ENCODE measurements at regions not wholly inside any gene's neighbourhood (a gene's known extent, or its start where the extent isn't known, plus 50 kb on each side); places are given as distances from the start of the nearest gene placed in this dataset.
"Not testable (repeated sequence)": the region's sequence is repeated elsewhere in the genome, so short reads cannot be mapped to it uniquely, and the experiment has no call there.

DNA sequence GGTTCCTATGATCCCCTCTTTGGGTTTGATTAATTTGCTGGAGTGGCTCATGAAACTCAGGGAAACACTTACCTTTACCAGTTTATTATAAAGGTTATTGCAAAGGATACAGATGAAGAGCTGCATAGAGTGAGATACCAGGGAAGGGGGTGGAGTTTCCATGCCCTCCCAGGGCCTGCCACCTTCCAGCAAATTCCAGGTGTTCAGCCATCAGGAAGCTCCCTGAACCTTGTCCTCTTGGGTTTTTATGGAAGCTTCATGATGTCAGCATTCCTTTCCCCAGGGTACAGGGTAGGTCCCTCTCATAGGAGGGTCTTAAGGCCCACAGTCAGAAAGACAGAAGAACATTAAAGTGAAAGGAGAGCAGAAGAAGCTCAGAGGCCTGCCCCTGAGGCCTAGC, 123.9 kb upstream of the DCC start:
- no peaks in the 10 kb centered on the region for H3K36me3 Mint-ChIP-seq

DNA sequence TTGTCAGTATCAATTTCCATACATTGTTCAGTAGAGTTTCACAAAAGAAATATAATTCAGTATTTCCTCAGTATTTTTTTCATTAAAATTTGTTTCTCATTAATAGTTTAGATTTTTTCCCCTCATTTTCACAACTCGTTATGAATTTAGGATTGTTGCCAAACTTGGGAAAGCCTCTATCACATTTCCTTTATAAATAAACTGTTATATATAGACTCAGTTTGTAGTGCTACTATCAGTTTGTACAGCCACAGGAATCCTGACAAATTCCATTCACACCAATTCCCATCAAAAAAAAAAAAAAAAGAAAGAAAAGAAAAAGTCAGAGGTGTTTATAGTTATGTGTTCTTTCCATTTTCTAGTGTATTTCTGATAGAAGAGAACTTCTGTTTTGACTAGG, 123.3 kb upstream of the DCC start:
- Mint-ChIP-seq H3K4me1 (no peaks in the 10 kb centered on the region), H3K27ac (no peak overlapping the region), H3K27me3 (no peaks in the 10 kb centered on the region), H3K4me3 (no peak overlapping the region), H3K36me3 (no peaks in the 10 kb centered on the region), H3K9me3 (ENCODE audit: low read depth) (peaks cover 2% of the 10 kb centered on the region)
- no peak for ATAC-seq
- CTCF ChIA-PET: no interaction called here
- no peak for DNase-seq

More for the DNA sequence above, 123.9 kb upstream of the DCC start:
- Mint-ChIP-seq H3K27me3 (no peaks in the 10 kb centered on the region), H3K4me3 (no peak overlapping the region), H3K4me1 (no peaks in the 10 kb centered on the region), H3K9me3 (ENCODE audit: low read depth) (peaks cover 2% of the 10 kb centered on the region), H3K27ac (no peak overlapping the region)
- ATAC-seq (no peak), DNase-seq (no peak)
- CTCF ChIA-PET: no interaction called here

DNA sequence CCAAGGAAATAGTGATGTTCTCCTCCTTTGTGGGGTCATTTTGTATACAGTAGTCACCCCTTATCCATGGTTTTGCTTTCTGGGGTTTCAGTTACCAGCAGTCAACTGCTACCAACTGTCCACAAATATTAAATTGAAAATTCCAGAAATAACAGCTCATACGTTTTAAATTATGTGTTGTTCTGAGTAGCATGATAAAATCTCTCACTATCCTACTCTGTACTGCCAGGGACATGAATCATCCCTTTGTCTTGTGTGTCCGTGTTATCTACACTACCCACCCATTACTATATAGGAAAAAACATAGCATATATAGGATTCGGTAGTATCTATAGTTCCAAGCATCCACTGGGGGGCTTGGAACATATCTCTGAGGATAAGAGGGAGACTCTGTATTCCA, 120.9 kb upstream of the DCC start:
- DNase-seq (no peak), ATAC-seq (no peak)
- CTCF ChIA-PET: no interaction called here
- Mint-ChIP-seq H3K27ac (no peak overlapping the region), H3K4me1 (no peaks in the 10 kb centered on the region), H3K27me3 (no peaks in the 10 kb centered on the region), H3K9me3 (ENCODE audit: low read depth) (peaks cover 2% of the 10 kb centered on the region), H3K4me3 (no peak overlapping the region), H3K36me3 (no peaks in the 10 kb centered on the region)

DNA sequence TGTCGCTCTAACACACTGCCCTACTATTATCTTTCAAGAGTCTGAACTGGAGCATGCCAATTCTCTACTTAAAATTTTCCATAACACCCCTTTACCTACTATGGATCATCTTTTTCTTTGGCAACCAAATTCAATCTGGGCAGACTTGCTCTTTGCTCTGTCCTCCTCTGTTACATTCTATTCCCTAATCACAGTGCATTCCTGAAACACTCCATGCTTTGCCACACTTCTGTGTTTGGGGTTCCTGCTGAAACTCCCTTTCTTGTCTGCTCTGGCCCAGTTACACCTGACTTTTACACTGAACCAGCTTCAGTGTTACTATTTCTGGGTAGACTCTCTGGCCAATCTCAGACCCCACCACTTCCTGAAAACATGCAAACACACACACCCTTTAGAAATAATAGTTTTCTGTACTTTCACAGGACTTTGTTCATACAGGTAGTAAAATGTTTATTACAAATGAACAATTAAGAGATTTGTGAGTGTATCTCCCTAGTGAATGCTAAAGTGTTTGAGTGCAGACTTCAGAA, 119.9 kb upstream of the DCC start:
- Mint-ChIP-seq H3K4me3 (no peak overlapping the region), H3K27ac (no peak overlapping the region), H3K27me3 (no peaks in the 10 kb centered on the region), H3K9me3 (ENCODE audit: low read depth) (peaks cover 2% of the 10 kb centered on the region), H3K4me1 (no peaks in the 10 kb centered on the region), H3K36me3 (no peaks in the 10 kb centered on the region)
- DNase-seq: no peak
- CTCF ChIA-PET: no interaction called here
- ATAC-seq: no peak

DNA sequence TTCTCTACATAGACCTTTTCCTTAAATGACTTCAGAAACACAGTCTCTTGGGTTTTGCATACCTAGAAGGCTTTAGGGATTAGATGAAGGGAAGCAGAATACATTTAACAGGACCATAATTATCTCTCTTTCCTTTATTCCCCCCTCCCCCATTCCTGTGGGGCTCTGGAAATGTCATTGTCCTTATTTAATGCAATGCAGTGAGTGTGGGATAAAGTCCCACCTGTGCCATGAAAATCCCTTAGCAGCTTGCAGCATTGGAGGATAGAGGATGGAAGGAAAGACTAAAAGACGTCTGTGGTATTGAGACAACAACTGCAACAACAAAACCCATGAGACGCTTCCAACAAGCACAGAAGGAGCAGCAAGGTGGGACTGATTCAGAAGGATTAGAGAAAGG, 117.8 kb upstream of the DCC start:
- Mint-ChIP-seq H3K4me3 (no peak overlapping the region), H3K4me1 (no peaks in the 10 kb centered on the region), H3K27me3 (no peaks in the 10 kb centered on the region), H3K9me3 (ENCODE audit: low read depth) (peaks cover 2% of the 10 kb centered on the region), H3K27ac (no peak overlapping the region), H3K36me3 (no peaks in the 10 kb centered on the region)
- CTCF ChIA-PET: no interaction called here
- DNase-seq: no peak
- ATAC-seq: no peak

DNA sequence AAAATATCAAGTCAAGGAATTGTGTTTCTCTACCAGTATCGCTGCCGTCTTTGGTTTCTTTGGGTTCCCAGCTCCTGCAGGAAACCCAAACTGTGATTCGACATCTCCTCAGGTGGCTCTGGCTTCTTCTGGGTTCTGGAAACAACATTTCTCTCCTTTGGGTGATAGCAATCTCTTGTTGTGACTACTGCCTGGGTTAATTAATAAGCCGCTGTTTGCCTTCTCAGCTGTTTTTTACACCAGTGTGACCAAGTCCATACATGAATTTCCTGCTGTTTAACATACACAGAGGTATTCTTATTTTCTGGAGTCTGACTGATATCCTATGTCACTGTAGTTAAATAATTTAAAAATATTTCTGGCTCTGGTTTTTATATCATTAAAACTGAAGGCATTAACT, 112.5 kb upstream of the DCC start:
- H3K27ac Mint-ChIP-seq: no peak overlapping the region
- ATAC-seq (no peak), DNase-seq (no peak)
- H3K4me3 Mint-ChIP-seq: no peak overlapping the region
- CTCF ChIA-PET: no interaction called here
- H3K36me3 Mint-ChIP-seq: no peaks in the 10 kb centered on the region
- H3K4me1 Mint-ChIP-seq: no peaks in the 10 kb centered on the region
- H3K9me3 Mint-ChIP-seq (ENCODE audit: low read depth): no peaks in the 10 kb centered on the region
- H3K27me3 Mint-ChIP-seq: no peaks in the 10 kb centered on the region

DNA sequence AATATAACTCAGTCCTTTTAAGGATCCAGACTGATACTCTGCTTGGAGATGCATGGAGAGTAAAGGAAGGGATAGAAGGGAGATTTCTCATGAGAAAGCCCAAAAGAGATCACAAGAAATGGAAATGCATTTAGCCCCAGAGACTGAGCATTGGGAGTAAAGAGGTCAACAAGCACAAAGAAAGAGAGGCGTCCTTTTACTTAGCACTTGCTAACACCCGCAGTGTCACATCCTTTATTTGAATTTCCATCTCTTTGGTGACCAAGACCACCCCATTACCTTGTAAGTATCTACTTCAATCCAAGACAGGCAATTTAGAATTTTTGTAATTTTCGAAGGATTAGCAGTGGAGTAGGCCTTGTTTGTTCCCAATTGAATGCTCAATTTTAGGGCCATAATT, 111.8 kb upstream of the DCC start:
- DNase-seq (no peak), ATAC-seq (no peak)
- no peaks in the 10 kb centered on the region for H3K36me3 Mint-ChIP-seq
- H3K9me3 Mint-ChIP-seq (ENCODE audit: low read depth): no peaks in the 10 kb centered on the region
- no peak overlapping the region for H3K27ac Mint-ChIP-seq
- H3K4me3 Mint-ChIP-seq: no peak overlapping the region
- CTCF ChIA-PET: no interaction called here
- no peaks in the 10 kb centered on the region for H3K4me1 Mint-ChIP-seq
- H3K27me3 Mint-ChIP-seq: no peaks in the 10 kb centered on the region

DNA sequence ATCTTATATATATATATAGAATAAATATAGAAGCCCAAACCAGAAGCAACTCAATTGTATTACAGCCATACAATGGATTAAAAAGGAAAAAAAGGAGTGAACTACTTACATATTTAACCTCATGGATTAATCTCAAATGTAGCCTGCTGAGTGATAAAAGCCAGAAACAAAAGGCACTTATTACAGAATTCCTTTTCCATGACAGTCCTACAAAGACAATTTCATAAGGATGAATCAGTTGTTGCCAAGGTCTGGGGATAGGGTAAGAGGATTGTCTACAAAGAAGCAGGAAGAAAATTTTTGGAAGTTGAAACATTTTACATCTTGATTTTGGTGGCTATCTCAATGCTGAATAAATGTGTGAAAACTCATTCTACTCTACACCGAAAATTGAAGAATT, 103.9 kb upstream of the DCC start:
- Mint-ChIP-seq H3K27ac (no peak overlapping the region), H3K9me3 (ENCODE audit: low read depth) (peaks cover 2% of the 10 kb centered on the region)
- no peak for ATAC-seq

DNA sequence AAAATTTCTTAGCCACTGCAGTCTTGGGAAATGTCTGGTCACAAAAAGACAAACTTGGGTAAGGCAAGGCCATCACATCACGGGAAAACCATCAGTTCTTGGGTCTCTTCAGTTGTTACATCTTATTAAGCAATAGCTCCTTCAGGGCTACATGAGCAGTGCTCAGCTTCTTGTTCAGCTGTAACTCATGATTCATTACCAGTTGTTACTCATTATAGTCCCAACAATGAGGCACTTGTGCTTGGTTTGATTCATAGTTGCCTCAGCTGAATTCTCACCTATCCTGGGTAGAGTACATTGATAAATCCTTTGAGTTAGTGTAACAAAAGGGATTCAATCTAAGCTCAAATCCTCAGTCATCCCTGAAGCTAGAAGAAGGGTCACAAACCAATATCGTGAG, 102.4 kb upstream of the DCC start:
- Mint-ChIP-seq H3K27ac (no peak overlapping the region), H3K27me3 (no peaks in the 10 kb centered on the region), H3K36me3 (no peaks in the 10 kb centered on the region), H3K4me3 (no peak overlapping the region), H3K4me1 (no peaks in the 10 kb centered on the region), H3K9me3 (ENCODE audit: low read depth) (peaks cover 2% of the 10 kb centered on the region)
- no peak for ATAC-seq
- DNase-seq: no peak
- CTCF ChIA-PET: no interaction called here

More for the DNA sequence above, 103.9 kb upstream of the DCC start:
- Mint-ChIP-seq H3K36me3 (no peaks in the 10 kb centered on the region), H3K4me3 (no peak overlapping the region), H3K27me3 (no peaks in the 10 kb centered on the region), H3K4me1 (no peaks in the 10 kb centered on the region)
- no peak for DNase-seq
- CTCF ChIA-PET: no interaction called here

DNA sequence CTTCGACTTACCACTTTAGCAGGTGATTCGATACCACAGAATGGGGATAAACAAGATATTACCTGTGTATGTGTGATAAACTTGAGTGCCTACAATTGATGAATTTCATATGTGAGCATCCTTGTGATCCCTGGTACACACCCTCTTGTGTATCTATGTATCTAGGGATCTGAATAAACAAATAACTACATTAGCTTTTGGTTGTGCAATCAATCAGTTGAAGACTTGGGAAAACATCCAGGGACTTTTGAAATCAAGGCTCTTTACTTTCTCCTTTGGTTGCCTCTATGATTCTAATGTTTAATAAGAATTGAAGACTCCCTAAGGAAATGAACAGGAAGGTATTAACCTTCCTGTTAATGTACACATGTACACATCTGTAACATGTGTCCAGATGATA, 97.3 kb upstream of the DCC start:
- no peaks in the 10 kb centered on the region for H3K27me3 Mint-ChIP-seq
- peaks cover 6% of the 10 kb centered on the region for H3K9me3 Mint-ChIP-seq (ENCODE audit: low read depth)
- CTCF ChIA-PET: no interaction called here
- DNase-seq: no peak
- no peaks in the 10 kb centered on the region for H3K36me3 Mint-ChIP-seq
- no peaks in the 10 kb centered on the region for H3K4me1 Mint-ChIP-seq
- no peak overlapping the region for H3K27ac Mint-ChIP-seq
- no peak overlapping the region for H3K4me3 Mint-ChIP-seq
- no peak for ATAC-seq

DNA sequence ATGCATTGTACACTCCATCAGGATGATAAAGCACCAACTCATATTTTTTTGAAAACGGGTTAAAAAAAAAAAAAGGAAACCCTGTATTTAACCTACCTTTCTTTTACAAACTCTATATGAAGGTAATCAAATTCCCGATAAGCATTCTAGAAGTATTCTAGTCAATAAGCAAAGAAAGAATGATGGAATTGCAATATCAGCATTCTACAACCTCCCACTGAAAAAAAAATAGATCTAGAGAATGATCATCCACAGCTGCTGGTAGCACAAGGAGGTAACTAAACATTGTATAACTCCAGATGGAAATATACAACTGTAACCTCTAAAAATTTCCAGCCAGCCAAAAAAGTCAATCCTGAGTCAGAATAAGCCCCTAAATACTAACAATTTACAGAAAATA, 95.3 kb upstream of the DCC start:
- Mint-ChIP-seq H3K36me3 (no peaks in the 10 kb centered on the region), H3K9me3 (ENCODE audit: low read depth) (peaks cover 4% of the 10 kb centered on the region), H3K27me3 (no peaks in the 10 kb centered on the region), H3K4me1 (no peaks in the 10 kb centered on the region), H3K4me3 (no peak overlapping the region), H3K27ac (no peak overlapping the region)
- ATAC-seq: no peak
- CTCF ChIA-PET: no interaction called here
- no peak for DNase-seq

DNA sequence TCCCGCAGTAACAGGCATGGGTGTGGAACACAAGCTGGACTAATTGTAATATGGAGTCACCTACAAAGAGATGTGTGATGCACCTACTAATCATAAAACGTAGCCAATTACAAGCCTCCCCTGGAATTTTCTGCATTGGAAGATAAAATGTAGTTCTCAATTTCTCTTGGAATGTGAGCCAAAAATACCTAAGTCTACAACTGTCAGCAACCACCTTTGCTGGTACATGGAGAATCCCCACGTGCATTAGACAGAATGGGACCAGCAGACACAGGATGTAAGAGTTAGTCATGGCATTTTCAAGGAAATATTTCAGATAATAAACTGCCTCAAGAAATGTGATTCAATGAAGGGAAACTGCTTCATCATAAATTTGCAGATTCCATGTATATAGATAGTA, 85.6 kb upstream of the DCC start:
- DNase-seq (no peak), ATAC-seq (no peak)
- no peaks in the 10 kb centered on the region for H3K27me3 Mint-ChIP-seq
- peaks cover 8% of the 10 kb centered on the region for H3K9me3 Mint-ChIP-seq (ENCODE audit: low read depth)
- no peaks in the 10 kb centered on the region for H3K4me1 Mint-ChIP-seq
- CTCF ChIA-PET: no interaction called here
- no peaks in the 10 kb centered on the region for H3K36me3 Mint-ChIP-seq
- H3K4me3 Mint-ChIP-seq: no peak overlapping the region
- H3K27ac Mint-ChIP-seq: no peak overlapping the region

DNA sequence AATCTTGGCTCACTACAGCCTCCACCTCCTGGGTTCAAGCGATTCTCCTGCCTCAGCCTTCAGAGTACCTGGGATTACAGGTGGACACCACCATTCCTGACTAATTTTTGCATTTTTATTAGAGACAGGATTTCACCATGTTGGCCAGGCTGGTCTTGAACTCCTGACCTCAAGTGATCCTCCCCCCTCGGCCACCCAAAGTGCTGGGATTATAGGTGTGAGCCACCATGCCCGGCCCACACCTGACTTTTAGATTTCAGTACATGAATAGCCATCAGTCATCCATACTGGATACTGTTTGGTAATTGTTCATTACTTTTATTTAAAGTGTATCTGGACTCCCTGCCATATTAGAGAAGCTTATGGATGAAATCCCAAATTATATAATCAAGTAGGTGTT, 82.6 kb upstream of the DCC start:
- ATAC-seq; H3K9me3 Mint-ChIP-seq (ENCODE audit: low read depth); H3K4me3 Mint-ChIP-seq; H3K27me3 Mint-ChIP-seq; H3K27ac Mint-ChIP-seq; H3K36me3 Mint-ChIP-seq; H3K4me1 Mint-ChIP-seq; CTCF ChIA-PET; DNase-seq: not testable (repeated sequence)

DNA sequence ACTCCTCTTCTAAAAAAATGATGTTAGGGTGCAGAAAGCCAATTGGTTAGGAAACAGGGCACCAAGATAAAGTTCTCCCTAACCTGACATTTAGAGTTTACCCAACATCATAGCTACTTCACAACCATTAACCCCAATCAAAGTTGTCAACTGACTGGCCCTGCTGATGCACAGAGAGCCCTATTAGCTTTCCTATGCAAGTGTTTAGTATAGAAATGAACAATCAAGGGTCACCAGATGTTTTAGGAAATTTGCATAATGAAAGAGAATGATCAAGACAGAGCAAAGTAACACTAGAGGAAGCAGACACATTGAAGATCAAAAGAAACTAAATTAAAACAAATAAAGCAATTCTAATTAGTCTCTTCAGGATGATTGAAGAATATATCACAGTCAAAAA, 64.2 kb upstream of the DCC start:
- Mint-ChIP-seq H3K27ac (no peak overlapping the region), H3K27me3 (no peaks in the 10 kb centered on the region), H3K4me3 (no peak overlapping the region), H3K4me1 (no peaks in the 10 kb centered on the region), H3K9me3 (ENCODE audit: low read depth) (peaks cover under 1% of the 10 kb centered on the region), H3K36me3 (no peaks in the 10 kb centered on the region)
- ATAC-seq: no peak
- DNase-seq: no peak
- CTCF ChIA-PET: no interaction called here

DNA sequence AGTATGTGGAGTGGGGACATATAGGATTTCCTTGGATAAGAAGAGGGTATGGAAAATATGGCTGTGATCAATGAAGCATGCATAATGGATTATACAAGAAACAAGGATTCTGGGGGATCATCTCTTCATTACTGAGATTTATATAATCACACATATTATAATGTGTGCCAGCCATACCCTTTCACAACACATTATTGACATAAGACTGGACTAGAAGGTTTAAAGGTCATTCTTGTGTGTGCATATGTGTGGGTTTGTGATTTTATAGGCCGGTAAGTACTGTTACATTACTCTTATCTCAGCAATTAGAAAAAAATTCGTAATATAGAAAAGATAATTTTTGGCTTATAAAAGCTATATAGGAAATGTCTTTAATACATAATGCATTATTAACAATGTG, 62.2 kb upstream of the DCC start:
- Mint-ChIP-seq H3K36me3 (no peaks in the 10 kb centered on the region), H3K4me1 (no peaks in the 10 kb centered on the region), H3K4me3 (no peak overlapping the region), H3K9me3 (ENCODE audit: low read depth) (peaks cover 2% of the 10 kb centered on the region), H3K27me3 (no peaks in the 10 kb centered on the region), H3K27ac (no peak overlapping the region)
- DNase-seq: no peak
- no peak for ATAC-seq
- CTCF ChIA-PET: no interaction called here

All from activated CD8-positive, alpha-beta memory T cell treated with anti-CD3 and anti-CD28 coated beads, Interleukin-2, amount 10 ng/mL, durations not matched to agents 7 days and 5 days (primary cell).